ENCODE measurements at regions not wholly inside any gene's neighbourhood (a gene's known extent, or its start where the extent isn't known, plus 50 kb on each side); places are given as distances from the start of the nearest gene placed in this dataset.

DNA sequence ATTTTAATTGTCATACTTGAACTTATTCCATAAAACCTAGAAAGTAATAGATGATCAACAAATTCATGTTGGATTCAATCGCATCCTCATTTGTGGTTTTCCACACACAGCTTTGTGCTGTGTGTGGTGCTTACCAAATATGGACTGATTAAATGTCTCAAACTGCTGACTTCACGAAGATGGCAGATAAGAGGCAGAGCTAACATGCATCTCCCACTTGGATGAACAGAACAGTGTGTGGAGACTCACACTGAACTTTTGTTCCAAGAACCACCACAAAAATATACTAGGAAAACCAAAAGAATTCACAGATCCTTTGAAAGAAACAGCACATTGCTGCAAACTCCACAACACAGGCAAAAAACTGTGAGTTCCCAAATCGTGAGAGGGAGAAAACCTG, 603.7 kb downstream of the TENT5A start:
- intact Hi-C loops (cut with micrococcal nuclease), result no loop called here
- DNase-seq, result no peak
- Mint-ChIP-seq H3K4me3 (no peak overlapping the region), H3K9me3 (peaks cover 0 to 19% (median 14%) of the 10 kb centered on the region in 7 donors), H3K4me1 (no peaks in the 10 kb centered on the region), H3K36me3 (no peaks in the 10 kb centered on the region), H3K27me3 (ENCODE audit: low read depth in 3 of 3) (no peaks in the 10 kb centered on the region), H3K27ac (no peak overlapping the region)
- Histone ChIP-seq H3K79me2 (ENCODE audit: insufficient read depth, low read length) (no peaks in the 10 kb centered on the region), H3K36me3 (replicated peaks in 1 of 2; ENCODE audit: control insufficient read depth in 1 of 2, insufficient read depth in 2 of 2, low read length in 2 of 2) (no peaks in the 10 kb centered on the region), H3K27me3 (ENCODE audit: control insufficient read depth in 2 of 2, insufficient read depth in 2 of 2, low read length in 2 of 2) (no peaks in the 10 kb centered on the region), H3K9me3 (replicated peaks in 1 of 2; ENCODE audit: control insufficient read depth in 1 of 2, insufficient read depth in 1 of 2, low read length in 2 of 2) (peaks cover 11 to 25% of the 10 kb centered on the region in 2 donors), H2AFZ (ENCODE audit: insufficient read depth, low read depth, low read length, poor library complexity, severe bottlenecking) (no peak overlapping the region), H3K4me3 (replicated peaks in 1 of 3; ENCODE audit: low read depth in 2 of 3, low read length in 3 of 3) (no peak overlapping the region), H3K4me2 (replicated peaks; ENCODE audit: extremely low read depth, low read length, poor library complexity, severe bottlenecking) (no peak overlapping the region), H3K4me1 (ENCODE audit: control insufficient read depth in 1 of 2, insufficient read depth in 2 of 2, low read length in 2 of 2) (no peaks in the 10 kb centered on the region), H3K27ac (ENCODE audit: low read depth in 1 of 2, low read length in 2 of 2) (no peak overlapping the region), H4K20me1 (ENCODE audit: insufficient read depth, low read length) (no peaks in the 10 kb centered on the region), H3K9ac (ENCODE audit: insufficient read depth, low read length, poor library complexity, severe bottlenecking) (no peak overlapping the region)
- 90% methylated on average over 2 of the region's 3 CpGs for WGBS (ENCODE audit: insufficient coverage)
- TF ChIP-seq, protein P1, sequence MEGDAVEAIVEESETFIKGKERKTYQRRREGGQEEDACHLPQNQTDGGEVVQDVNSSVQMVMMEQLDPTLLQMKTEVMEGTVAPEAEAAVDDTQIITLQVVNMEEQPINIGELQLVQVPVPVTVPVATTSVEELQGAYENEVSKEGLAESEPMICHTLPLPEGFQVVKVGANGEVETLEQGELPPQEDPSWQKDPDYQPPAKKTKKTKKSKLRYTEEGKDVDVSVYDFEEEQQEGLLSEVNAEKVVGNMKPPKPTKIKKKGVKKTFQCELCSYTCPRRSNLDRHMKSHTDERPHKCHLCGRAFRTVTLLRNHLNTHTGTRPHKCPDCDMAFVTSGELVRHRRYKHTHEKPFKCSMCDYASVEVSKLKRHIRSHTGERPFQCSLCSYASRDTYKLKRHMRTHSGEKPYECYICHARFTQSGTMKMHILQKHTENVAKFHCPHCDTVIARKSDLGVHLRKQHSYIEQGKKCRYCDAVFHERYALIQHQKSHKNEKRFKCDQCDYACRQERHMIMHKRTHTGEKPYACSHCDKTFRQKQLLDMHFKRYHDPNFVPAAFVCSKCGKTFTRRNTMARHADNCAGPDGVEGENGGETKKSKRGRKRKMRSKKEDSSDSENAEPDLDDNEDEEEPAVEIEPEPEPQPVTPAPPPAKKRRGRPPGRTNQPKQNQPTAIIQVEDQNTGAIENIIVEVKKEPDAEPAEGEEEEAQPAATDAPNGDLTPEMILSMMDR (IDR thresholded peaks at IDR 0.05), result no peak

DNA sequence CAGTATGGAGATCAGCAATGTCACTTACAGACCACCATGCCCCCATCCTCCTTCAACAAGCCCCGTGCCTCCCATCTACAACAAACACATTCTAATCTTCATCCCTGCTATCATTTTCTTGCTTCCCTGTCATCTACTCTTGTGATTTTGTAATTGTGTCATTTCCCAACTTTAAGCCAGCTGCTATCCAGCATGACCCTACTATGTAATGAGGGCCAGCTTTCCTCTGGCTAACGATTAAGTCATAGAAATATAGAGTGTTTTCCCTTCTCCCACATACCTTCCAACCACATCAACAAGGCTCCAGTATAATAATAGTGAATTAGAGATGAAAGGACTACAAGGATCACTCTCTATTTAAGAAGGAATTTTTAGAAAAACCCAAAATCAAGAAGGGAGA, 607.0 kb downstream of the TENT5A start:
- intact Hi-C loops (cut with micrococcal nuclease), result no loop called here
- WGBS (ENCODE audit: insufficient coverage), result no CpG with 5 or more reads among the region's 2 CpGs

More for the DNA sequence above, 607.0 kb downstream of the TENT5A start:
- H4K20me1 ChIP-seq (ENCODE audit: insufficient read depth, low read length), result no peaks in the 10 kb centered on the region
- H3K36me3 ChIP-seq (replicated peaks in 1 of 2; ENCODE audit: control insufficient read depth in 1 of 2, insufficient read depth in 2 of 2, low read length in 2 of 2), result no peaks in the 10 kb centered on the region
- no peak overlapping the region for H3K27ac Mint-ChIP-seq
- DNase-seq, result no peak
- H3K27me3 Mint-ChIP-seq (ENCODE audit: low read depth in 3 of 3), result peaks cover 0 to 2% (median 0%) of the 10 kb centered on the region in 3 donors
- H3K4me1 Mint-ChIP-seq, result no peaks in the 10 kb centered on the region
- TF ChIP-seq, protein P1 (IDR thresholded peaks at IDR 0.05), result no peak
- peaks cover 11 to 12% of the 10 kb centered on the region in 2 donors for H3K9me3 ChIP-seq (replicated peaks in 1 of 2; ENCODE audit: control insufficient read depth in 1 of 2, insufficient read depth in 1 of 2, low read length in 2 of 2)
- H3K27me3 ChIP-seq (ENCODE audit: control insufficient read depth in 2 of 2, insufficient read depth in 2 of 2, low read length in 2 of 2), result no peaks in the 10 kb centered on the region
- H3K4me3 Mint-ChIP-seq, result no peak overlapping the region
- no peak overlapping the region for H2AFZ ChIP-seq (ENCODE audit: insufficient read depth, low read depth, low read length, poor library complexity, severe bottlenecking)
- no peak overlapping the region for H3K4me2 ChIP-seq (replicated peaks; ENCODE audit: extremely low read depth, low read length, poor library complexity, severe bottlenecking)
- H3K27ac ChIP-seq (ENCODE audit: low read depth in 1 of 2, low read length in 2 of 2), result no peak overlapping the region
- H3K4me3 ChIP-seq (replicated peaks in 1 of 3; ENCODE audit: low read depth in 2 of 3, low read length in 3 of 3), result no peak overlapping the region
- no peaks in the 10 kb centered on the region for H3K79me2 ChIP-seq (ENCODE audit: insufficient read depth, low read length)
- no peaks in the 10 kb centered on the region for H3K36me3 Mint-ChIP-seq
- peaks cover 1 to 8% (median 7%) of the 10 kb centered on the region in 7 donors for H3K9me3 Mint-ChIP-seq
- H3K9ac ChIP-seq (ENCODE audit: insufficient read depth, low read length, poor library complexity, severe bottlenecking), result no peak overlapping the region
- H3K4me1 ChIP-seq (ENCODE audit: control insufficient read depth in 1 of 2, insufficient read depth in 2 of 2, low read length in 2 of 2), result no peaks in the 10 kb centered on the region

Data from CD14-positive monocyte (primary cell).